Ishikawa (cell line): ENCODE measurements at regions not wholly inside any gene's neighbourhood (a gene's known extent, or its start where the extent isn't known, plus 50 kb on each side); places are given as distances from the start of the nearest gene placed in this dataset.

Experiments used
- CEBPB ChIP-seq: IDR thresholded peaks from 2 replicates; pipeline ENCODE4 v1.6.1; 2012
- CREB1 ChIP-seq: IDR thresholded peaks from 2 replicates; pipeline ENCODE4 v1.6.1; 2012; ENCODE audit warnings: low read depth
- EGR1 ChIP-seq: IDR thresholded peaks from 2 replicates; pipeline ENCODE4 v1.6.1; 2012
- EP300 ChIP-seq: IDR thresholded peaks from 2 replicates; pipeline ENCODE4 v1.6.1; 2012; ENCODE audit warnings: borderline replicate concordance
- FOXM1 ChIP-seq: IDR thresholded peaks from 2 replicates; pipeline ENCODE4 v1.6.1; 2012; ENCODE audit warnings: low read depth, borderline replicate concordance
- NFIC ChIP-seq: IDR thresholded peaks from 2 replicates; pipeline ENCODE4 v1.6.1; 2012
- RAD21 ChIP-seq: IDR thresholded peaks from 2 replicates; pipeline ENCODE4 v1.6.1; 2012; ENCODE audit warnings: low read depth
- TAF1 ChIP-seq: IDR thresholded peaks from 2 replicates; pipeline ENCODE4 v1.6.1; 2012; ENCODE audit warnings: low read depth, mild to moderate bottlenecking
- TCF12 ChIP-seq: IDR thresholded peaks from 2 replicates; pipeline ENCODE4 v1.6.1; 2012; ENCODE audit warnings: low read depth
- TEAD4 ChIP-seq: IDR thresholded peaks from 2 replicates; pipeline ENCODE4 v1.6.1; 2012
- USF1 ChIP-seq: IDR thresholded peaks from 2 replicates; pipeline ENCODE4 v1.6.1; 2012
- YY1 ChIP-seq: IDR thresholded peaks from 2 replicates; pipeline ENCODE4 v1.6.1; 2012; ENCODE audit warnings: low read depth
- ZBTB7A ChIP-seq: IDR thresholded peaks from 2 replicates; pipeline ENCODE4 v1.6.1; 2012; ENCODE audit warnings: low read depth
- TF ChIP-seq, protein P1 (sequence below): IDR thresholded peaks from 2 replicates; pipeline ENCODE4 v1.6.1; 2012; ENCODE audit warnings: low read depth, mild to moderate bottlenecking
- TF ChIP-seq, protein P2 (sequence below): IDR thresholded peaks from 2 replicates; pipeline ENCODE4 v1.6.1; 2012

DNA sequence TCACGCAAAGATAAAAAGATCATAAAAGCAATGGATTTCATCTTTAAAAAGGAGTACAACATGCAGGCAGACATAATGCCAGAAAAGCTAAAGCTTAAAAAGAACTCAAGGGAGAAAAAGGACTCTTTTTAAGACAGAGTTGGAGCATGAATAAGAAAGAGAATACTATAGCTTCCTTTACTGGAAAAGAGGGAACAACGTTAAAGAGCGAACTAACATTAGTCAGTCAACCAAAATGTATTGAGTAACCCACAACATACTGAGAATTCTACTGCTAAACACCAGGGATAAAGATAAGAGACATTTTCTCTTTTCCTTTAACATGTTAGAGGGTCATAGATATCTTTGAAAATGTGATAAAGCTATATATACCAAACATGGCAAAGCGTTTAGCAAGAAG is 182.0 kb downstream of the DUSP10 start:
- TF ChIP-seq EGR1 (no peak), TAF1 (no peak), CREB1 (no peak), RAD21 (no peak), ZBTB7A (no peak), NFIC (no peak)

GRCh38 chr1:221562542-221563475 is 179.1 kb downstream of the DUSP10 start:
- TF ChIP-seq EGR1 (no peak), TAF1 (no peak), NFIC (no peak), ZBTB7A (no peak), FOXM1 (no peak), RAD21 (no peak), YY1 (no peak), CEBPB (no peak), EP300 (no peak), USF1 (no peak), TEAD4 (no peak), TCF12 (no peak), CREB1 (no peak)
- TF ChIP-seq, protein P1, sequence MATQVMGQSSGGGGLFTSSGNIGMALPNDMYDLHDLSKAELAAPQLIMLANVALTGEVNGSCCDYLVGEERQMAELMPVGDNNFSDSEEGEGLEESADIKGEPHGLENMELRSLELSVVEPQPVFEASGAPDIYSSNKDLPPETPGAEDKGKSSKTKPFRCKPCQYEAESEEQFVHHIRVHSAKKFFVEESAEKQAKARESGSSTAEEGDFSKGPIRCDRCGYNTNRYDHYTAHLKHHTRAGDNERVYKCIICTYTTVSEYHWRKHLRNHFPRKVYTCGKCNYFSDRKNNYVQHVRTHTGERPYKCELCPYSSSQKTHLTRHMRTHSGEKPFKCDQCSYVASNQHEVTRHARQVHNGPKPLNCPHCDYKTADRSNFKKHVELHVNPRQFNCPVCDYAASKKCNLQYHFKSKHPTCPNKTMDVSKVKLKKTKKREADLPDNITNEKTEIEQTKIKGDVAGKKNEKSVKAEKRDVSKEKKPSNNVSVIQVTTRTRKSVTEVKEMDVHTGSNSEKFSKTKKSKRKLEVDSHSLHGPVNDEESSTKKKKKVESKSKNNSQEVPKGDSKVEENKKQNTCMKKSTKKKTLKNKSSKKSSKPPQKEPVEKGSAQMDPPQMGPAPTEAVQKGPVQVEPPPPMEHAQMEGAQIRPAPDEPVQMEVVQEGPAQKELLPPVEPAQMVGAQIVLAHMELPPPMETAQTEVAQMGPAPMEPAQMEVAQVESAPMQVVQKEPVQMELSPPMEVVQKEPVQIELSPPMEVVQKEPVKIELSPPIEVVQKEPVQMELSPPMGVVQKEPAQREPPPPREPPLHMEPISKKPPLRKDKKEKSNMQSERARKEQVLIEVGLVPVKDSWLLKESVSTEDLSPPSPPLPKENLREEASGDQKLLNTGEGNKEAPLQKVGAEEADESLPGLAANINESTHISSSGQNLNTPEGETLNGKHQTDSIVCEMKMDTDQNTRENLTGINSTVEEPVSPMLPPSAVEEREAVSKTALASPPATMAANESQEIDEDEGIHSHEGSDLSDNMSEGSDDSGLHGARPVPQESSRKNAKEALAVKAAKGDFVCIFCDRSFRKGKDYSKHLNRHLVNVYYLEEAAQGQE: no peak
- TF ChIP-seq, protein P2, sequence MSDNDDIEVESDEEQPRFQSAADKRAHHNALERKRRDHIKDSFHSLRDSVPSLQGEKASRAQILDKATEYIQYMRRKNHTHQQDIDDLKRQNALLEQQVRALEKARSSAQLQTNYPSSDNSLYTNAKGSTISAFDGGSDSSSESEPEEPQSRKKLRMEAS: no peak

GRCh38 chr1:221563476-221563921 is 178.4 kb downstream of the DUSP10 start:
- TF ChIP-seq, protein P2: no peak
- TF ChIP-seq TCF12 (no peak), NFIC (no peak), EP300 (no peak), CREB1 (no peak), TAF1 (no peak), FOXM1 (no peak)
- TF ChIP-seq, protein P1: no peak

GRCh38 chr1:221564891-221565290 is 177.0 kb downstream of the DUSP10 start:
- TF ChIP-seq EGR1: no peak
- TF ChIP-seq FOXM1: no peak
- no peak for TF ChIP-seq RAD21
- no peak for TF ChIP-seq TAF1
- no peak for TF ChIP-seq NFIC
- no peak for TF ChIP-seq CREB1
- TF ChIP-seq, protein P2: no peak
- TF ChIP-seq USF1: no peak
- TF ChIP-seq CEBPB: no peak
- TF ChIP-seq EP300: no peak

DNA sequence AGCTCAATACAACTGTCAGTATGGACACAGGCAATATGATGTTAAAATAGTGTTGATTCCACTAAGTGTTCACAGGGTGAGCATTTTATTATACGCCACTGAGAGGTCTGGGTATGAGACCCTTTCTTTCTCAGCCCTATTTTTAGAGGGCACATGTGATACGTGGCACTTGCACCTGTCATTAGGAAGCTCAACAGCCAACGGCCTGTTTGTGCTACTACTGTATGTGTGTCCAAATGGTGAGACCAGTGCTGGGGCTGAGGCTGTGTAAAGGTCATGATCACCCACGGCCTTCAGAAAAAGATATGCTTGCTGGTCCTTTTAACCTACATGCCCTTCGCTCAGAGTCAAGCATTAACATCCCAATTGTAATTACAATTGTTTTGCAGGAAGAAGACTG is 176.2 kb downstream of the DUSP10 start:
- TF ChIP-seq TCF12: no peak
- TF ChIP-seq, protein P1: no peak
- no peak for TF ChIP-seq YY1
- TF ChIP-seq ZBTB7A: no peak
- no peak for TF ChIP-seq EGR1
- no peak for TF ChIP-seq NFIC
- TF ChIP-seq, protein P2: no peak
- TF ChIP-seq CREB1: no peak
- no peak for TF ChIP-seq TAF1
- TF ChIP-seq USF1: no peak
- TF ChIP-seq FOXM1: no peak
- TF ChIP-seq RAD21: no peak
- no peak for TF ChIP-seq EP300
- no peak for TF ChIP-seq TEAD4
- TF ChIP-seq CEBPB: no peak
